PC-9 (cell line): ENCODE measurements at regions not wholly inside any gene's neighbourhood (a gene's known extent, or its start where the extent isn't known, plus 50 kb on each side); places are given as distances from the start of the nearest gene placed in this dataset.

Experiments
- BruUV-seq: library from RNA; stranded (reverse); fragments of 400-500 nt; replicated peaks from 2 replicates; lab custom pipeline; 2021; lab: Mats Ljungman, UMichigan
- CTCF ChIA-PET: fragments of 300-600 bp; sonication (Branson Sonifier 250); formaldehyde crosslinking; loops from one replicate; lab custom pipeline; 2022; ENCODE audit warnings: antibody characterized with exemption; lab: Charles Lee
- POLR2A ChIA-PET: fragments of 300-600 bp; sonication (Branson Sonifier 250); formaldehyde crosslinking; loops from one replicate; lab custom pipeline; 2022; ENCODE audit warnings: antibody characterized with exemption; ENCODE audit not compliant: unreplicated experiment; lab: Charles Lee
- DNase-seq, 2 experiments: peaks; one replicate each; pipeline versions ENCODE4 v3.0.0 to v3.0.0-alpha.2; 2015 to 2022; ENCODE audit warnings: mixed read lengths in 1 of 2
- H2AFZ ChIP-seq: fragments of 200-600 bp; sonication (generic); 2 replicates; pipeline ENCODE4 v1.8.1; 2017; ENCODE audit warnings: antibody characterized with exemption
- H3F3A ChIP-seq: fragments of 200-600 bp; sonication (generic); 2 replicates; pipeline ENCODE4 v1.8.1; 2017; ENCODE audit warnings: antibody characterized with exemption, mild to moderate bottlenecking, low read depth; ENCODE audit not compliant: insufficient read depth
- H3K27ac ChIP-seq: fragments of 200-600 bp; sonication (generic); 2 replicates; pipeline ENCODE4 v1.6.1; 2016; ENCODE audit warnings: mixed run types
- H3K27me3 ChIP-seq: fragments of 200-600 bp; sonication (generic); 2 replicates; pipeline ENCODE4 v1.6.1; 2016; ENCODE audit warnings: low read depth, mixed run types; ENCODE audit not compliant: insufficient read depth
- H3K36me3 ChIP-seq: fragments of 200-600 bp; sonication (generic); 2 replicates; pipeline ENCODE4 v1.6.1; 2016; ENCODE audit warnings: low read depth, mixed run types
- H3K4me1 ChIP-seq: fragments of 200-600 bp; sonication (generic); replicated peaks from 2 replicates; pipeline ENCODE4 v1.6.1; 2016; ENCODE audit warnings: mixed run types; ENCODE audit not compliant: insufficient read depth
- H3K4me2 ChIP-seq: fragments of 200-600 bp; sonication (generic); 2 replicates; pipeline ENCODE4 v1.6.1; 2017; ENCODE audit warnings: mixed run types
- H3K4me3 ChIP-seq: fragments of 200-600 bp; sonication (generic); 2 replicates; pipeline ENCODE4 v1.6.1; 2016; ENCODE audit warnings: mixed run types
- H3K79me2 ChIP-seq: fragments of 200-600 bp; sonication (generic); 2 replicates; pipeline ENCODE4 v1.6.1; 2017; ENCODE audit warnings: low read depth, mixed run types
- H3K9me2 ChIP-seq: fragments of 200-600 bp; sonication (generic); 2 replicates; pipeline ENCODE4 v1.8.1; 2017; ENCODE audit warnings: mild to moderate bottlenecking; ENCODE audit not compliant: insufficient read depth
- H3K9me3 ChIP-seq: fragments of 200-600 bp; sonication (generic); 2 replicates; pipeline ENCODE4 v1.8.1; 2016; ENCODE audit warnings: low read depth; ENCODE audit not compliant: insufficient read depth
- H4K20me1 ChIP-seq: fragments of 200-600 bp; sonication (generic); 2 replicates; pipeline ENCODE4 v1.8.1; 2017; ENCODE audit not compliant: insufficient read depth
- CTCF ChIP-seq: fragments of 200-600 bp; sonication (generic); conservative IDR thresholded peaks from 2 replicates; pipeline ENCODE4 v1.6.1; 2017; ENCODE audit warnings: mixed run types, antibody characterized with exemption, mild to moderate bottlenecking, moderate library complexity
- EZH2 ChIP-seq: fragments of 200-600 bp; sonication (generic); IDR thresholded peaks from 2 replicates; pipeline ENCODE4 v1.8.0; 2017; ENCODE audit warnings: antibody characterized with exemption, low read depth
- intact Hi-C: fragments of 100-400 bp; cut with micrococcal nuclease; formaldehyde crosslinking; loops from one replicate; pipeline ENCODE4 v1.10.0; 2022; ENCODE audit not compliant: unreplicated experiment

DNA sequence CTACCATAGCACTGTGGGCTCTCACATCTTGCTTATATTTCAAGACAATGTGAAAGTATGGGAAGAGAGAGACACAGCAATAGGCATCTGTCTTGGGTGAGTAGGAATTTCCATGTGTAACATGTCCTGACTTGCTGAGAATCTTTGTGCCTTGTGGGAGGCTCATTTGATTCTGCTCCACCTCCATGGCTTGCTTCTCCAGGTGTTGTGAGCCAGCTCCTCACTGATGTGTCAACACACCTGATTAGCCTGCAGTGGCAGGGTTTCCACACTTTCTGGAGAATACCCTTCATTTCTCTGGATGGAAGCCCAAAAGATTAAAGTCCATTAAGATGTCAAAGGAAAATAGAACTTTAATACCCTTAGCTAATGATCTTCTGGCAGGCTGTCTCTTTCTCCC, 613.6 kb downstream of the ZNF608 start:
- no peak for DNase-seq
- Histone ChIP-seq H3K36me3 (no peaks in the 10 kb centered on the region), H3K9me2 (no peaks in the 10 kb centered on the region), H3K27me3 (no peaks in the 10 kb centered on the region), H3K27ac (no peak overlapping the region), H3K79me2 (no peaks in the 10 kb centered on the region), H2AFZ (no peak overlapping the region), H3K4me1 (no peaks in the 10 kb centered on the region), H3K4me2 (no peak overlapping the region), H3K9me3 (no peaks in the 10 kb centered on the region), H3K4me3 (no peak overlapping the region), H3F3A (no peaks in the 10 kb centered on the region), H4K20me1 (no peaks in the 10 kb centered on the region)
- POLR2A ChIA-PET: no interaction called here
- CTCF ChIA-PET: no interaction called here
- BruUV-seq: no TSS peak
- intact Hi-C loops: no loop called here
- TF ChIP-seq EZH2 (no peak), CTCF (no peak)

- no peaks in the 10 kb centered on the region for H4K20me1 ChIP-seq
- no peak overlapping the region for H2AFZ ChIP-seq
- no peak overlapping the region for H3K27ac ChIP-seq
- no peaks in the 10 kb centered on the region for H3K79me2 ChIP-seq
- no peak for DNase-seq
- no peaks in the 10 kb centered on the region for H3K27me3 ChIP-seq
- no peaks in the 10 kb centered on the region for H3K4me1 ChIP-seq
- TF ChIP-seq CTCF (no peak), EZH2 (no peak)
- no peaks in the 10 kb centered on the region for H3K36me3 ChIP-seq
- ChIA-PET POLR2A (no interaction called here), CTCF (no interaction called here)
- BruUV-seq: no TSS peak
- intact Hi-C loops: no loop called here
- H3F3A ChIP-seq: no peaks in the 10 kb centered on the region
- no peaks in the 10 kb centered on the region for H3K9me2 ChIP-seq
- H3K9me3 ChIP-seq: no peaks in the 10 kb centered on the region
- no peak overlapping the region for H3K4me3 ChIP-seq
- H3K4me2 ChIP-seq: no peak overlapping the region
These were observed 615.0 kb downstream of the ZNF608 start for GRCh38 chr5:124131466-124131865.

DNA sequence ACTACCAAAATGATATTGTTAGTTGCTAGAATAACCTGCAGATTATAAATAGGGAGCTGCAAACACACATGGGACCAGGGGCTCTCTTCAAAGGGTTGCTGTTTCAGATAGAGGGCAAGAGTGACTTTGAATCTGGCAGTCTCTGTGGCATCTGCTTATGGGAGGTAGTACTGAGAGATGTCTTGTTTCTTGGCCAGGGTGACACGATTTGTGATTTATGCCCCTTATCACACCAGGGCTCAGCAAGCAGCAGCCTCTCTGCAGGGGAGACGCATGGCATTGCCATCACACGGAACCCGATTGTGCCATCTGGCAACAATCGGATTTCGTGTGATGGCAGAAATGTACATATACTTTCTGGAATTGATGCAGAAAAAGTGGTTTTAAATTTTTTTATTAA, 615.6 kb downstream of the ZNF608 start:
- no TSS peak for BruUV-seq
- Histone ChIP-seq H3K79me2 (no peaks in the 10 kb centered on the region), H3F3A (no peaks in the 10 kb centered on the region), H3K9me3 (no peaks in the 10 kb centered on the region), H3K4me1 (no peaks in the 10 kb centered on the region), H3K4me2 (no peak overlapping the region), H3K27me3 (no peaks in the 10 kb centered on the region), H3K4me3 (no peak overlapping the region), H2AFZ (no peak overlapping the region), H3K9me2 (no peaks in the 10 kb centered on the region), H3K36me3 (no peaks in the 10 kb centered on the region), H4K20me1 (no peaks in the 10 kb centered on the region), H3K27ac (no peak overlapping the region)
- intact Hi-C loops: no loop called here
- POLR2A ChIA-PET: no interaction called here
- DNase-seq: no peak
- CTCF ChIA-PET: no interaction called here
- no peak for TF ChIP-seq EZH2
- TF ChIP-seq CTCF: no peak
